GM19238 (cell line): ENCODE measurements at regions not wholly inside any gene's neighbourhood (a gene's known extent, or its start where the extent isn't known, plus 50 kb on each side); places are given as distances from the start of the nearest gene placed in this dataset.

Experiments used
- DNase-seq: peaks from one replicate; pipeline ENCODE4 v3.0.0; 2011; ENCODE audit warnings: low spot score; ENCODE audit not compliant: insufficient read length

- DNase-seq, result no peak
These were observed 600.0 kb downstream of the BCOR start for GRCh38 chrX:39497702-39498265.

GRCh38 chrX:39499996-39500395, 597.8 kb downstream of the BCOR start:
- no peak for DNase-seq

- no peak for DNase-seq
These were observed 595.9 kb downstream of the BCOR start for GRCh38 chrX:39501822-39502221.

- no peak for DNase-seq
These were observed 595.3 kb downstream of the BCOR start for GRCh38 chrX:39502486-39502885.

GRCh38 chrX:39504227-39504626, 593.5 kb downstream of the BCOR start:
- DNase-seq, result no peak

GRCh38 chrX:39504850-39505259, 592.9 kb downstream of the BCOR start:
- DNase-seq, result no peak

- DNase-seq, result no peak
These were observed 591.6 kb downstream of the BCOR start for GRCh38 chrX:39506131-39506530.

- DNase-seq, result no peak
These were observed 590.7 kb downstream of the BCOR start for GRCh38 chrX:39507034-39507433.

GRCh38 chrX:39507617-39508299, 590.0 kb downstream of the BCOR start:
- no peak for DNase-seq

- DNase-seq, result no peak
These were observed 589.5 kb downstream of the BCOR start for GRCh38 chrX:39508300-39508692.

- no peak for DNase-seq
These were observed 588.6 kb downstream of the BCOR start for GRCh38 chrX:39509157-39509556.

- DNase-seq, result no peak
These were observed 583.9 kb downstream of the BCOR start for GRCh38 chrX:39513836-39514235.

GRCh38 chrX:39514801-39515200, 583.0 kb downstream of the BCOR start:
- no peak for DNase-seq

- no peak for DNase-seq
These were observed 581.3 kb downstream of the BCOR start for GRCh38 chrX:39516427-39516841.

- DNase-seq, result no peak
These were observed 579.2 kb downstream of the BCOR start for GRCh38 chrX:39518476-39519029.

GRCh38 chrX:39519030-39519488, 578.7 kb downstream of the BCOR start:
- DNase-seq, result no peak

- DNase-seq, result no peak
These were observed 578.0 kb downstream of the BCOR start for GRCh38 chrX:39519566-39520301.

- no peak for DNase-seq
These were observed 572.0 kb downstream of the BCOR start for GRCh38 chrX:39525758-39526157.

- no peak for DNase-seq
These were observed 570.7 kb downstream of the BCOR start for GRCh38 chrX:39527025-39527424.

- DNase-seq, result no peak
These were observed 569.4 kb downstream of the BCOR start for GRCh38 chrX:39528161-39528916.

GRCh38 chrX:39532761-39533160, 565.0 kb downstream of the BCOR start:
- no peak for DNase-seq

- DNase-seq, result no peak
These were observed 562.8 kb downstream of the BCOR start for GRCh38 chrX:39534949-39535348.
